ENCODE measurements at regions not wholly inside any gene's neighbourhood (a gene's known extent, or its start where the extent isn't known, plus 50 kb on each side); places are given as distances from the start of the nearest gene placed in this dataset.
"Not testable (repeated sequence)": the region's sequence is repeated elsewhere in the genome, so short reads cannot be mapped to it uniquely, and the experiment has no call there.

- Histone ChIP-seq H3K27me3 (ENCODE audit: control insufficient read depth in 1 of 2, insufficient read depth in 2 of 2, low read length in 1 of 2) (no peaks in the 10 kb centered on the region), H3K9me3 (ENCODE audit: control insufficient read depth, low read length) (no peaks in the 10 kb centered on the region), H3K4me1 (ENCODE audit: control insufficient read depth in 1 of 2, insufficient read depth in 2 of 2, low read length in 2 of 2) (no peaks in the 10 kb centered on the region), H3K4me3 (ENCODE audit: low read length in 2 of 2) (peak overlapping the region in 1 of 2 donors; percentile 34), H3K36me3 (ENCODE audit: control insufficient read depth in 1 of 2, insufficient read depth in 2 of 2, low read length in 1 of 2) (no peaks in the 10 kb centered on the region), H3K27ac (ENCODE audit: low read depth in 1 of 2, low read length in 2 of 2) (no peak overlapping the region)
- 42 to 47% methylated on average over 7 of the region's 7 CpGs for WGBS, 2 donors
- no peak for DNase-seq
- peak; percentile 46 for ATAC-seq (ENCODE audit: low FRiP score)
- intact Hi-C loops (cut with DNase I) = no loop called here
Observed at GRCh38 chr21:16211339-16212303, 481.8 kb downstream of the USP25 start.

- Histone ChIP-seq H3K36me3 (ENCODE audit: control insufficient read depth in 1 of 2, insufficient read depth in 2 of 2, low read length in 1 of 2) (no peaks in the 10 kb centered on the region), H3K27ac (ENCODE audit: low read depth in 1 of 2, low read length in 2 of 2) (no peak overlapping the region), H3K27me3 (ENCODE audit: control insufficient read depth in 1 of 2, insufficient read depth in 2 of 2, low read length in 1 of 2) (no peaks in the 10 kb centered on the region), H3K9me3 (ENCODE audit: control insufficient read depth, low read length) (no peaks in the 10 kb centered on the region), H3K4me3 (ENCODE audit: low read length in 2 of 2) (no peak overlapping the region), H3K4me1 (ENCODE audit: control insufficient read depth in 1 of 2, insufficient read depth in 2 of 2, low read length in 2 of 2) (no peaks in the 10 kb centered on the region)
- intact Hi-C loops (cut with DNase I) = no loop called here
- ATAC-seq (ENCODE audit: low FRiP score) = no peak
- 90 to 91% methylated on average over 3 of the region's 3 CpGs for WGBS, 2 donors
- DNase-seq = no peak
Observed at GRCh38 chr21:16213518-16213917, 483.7 kb downstream of the USP25 start.

- no peaks in the 10 kb centered on the region for H3K36me3 ChIP-seq (ENCODE audit: control insufficient read depth in 1 of 2, insufficient read depth in 2 of 2, low read length in 1 of 2)
- DNase-seq (no peak), ATAC-seq (ENCODE audit: low FRiP score) (no peak)
- no peak overlapping the region for H3K27ac ChIP-seq (ENCODE audit: low read depth in 1 of 2, low read length in 2 of 2)
- H3K9me3 ChIP-seq (ENCODE audit: control insufficient read depth, low read length) = no peaks in the 10 kb centered on the region
- H3K4me3 ChIP-seq (ENCODE audit: low read length in 2 of 2) = no peak overlapping the region
- intact Hi-C loops (cut with DNase I) = no loop called here
- H3K4me1 ChIP-seq (ENCODE audit: control insufficient read depth in 1 of 2, insufficient read depth in 2 of 2, low read length in 2 of 2) = no peaks in the 10 kb centered on the region
- no peaks in the 10 kb centered on the region for H3K27me3 ChIP-seq (ENCODE audit: control insufficient read depth in 1 of 2, insufficient read depth in 2 of 2, low read length in 1 of 2)
- WGBS, 2 donors = 95 to 97% methylated on average over 2 of the region's 2 CpGs
Observed at GRCh38 chr21:16215193-16215592, 485.4 kb downstream of the USP25 start.

GRCh38 chr21:16215663-16216183, 485.9 kb downstream of the USP25 start:
- WGBS, 2 donors = 19 to 20% methylated on average over 2 of the region's 2 CpGs

GRCh38 chr21:16216288-16216962, 486.6 kb downstream of the USP25 start:
- Histone ChIP-seq H3K36me3 (ENCODE audit: control insufficient read depth in 1 of 2, insufficient read depth in 2 of 2, low read length in 1 of 2) (no peaks in the 10 kb centered on the region), H3K4me3 (ENCODE audit: low read length in 2 of 2) (no peak overlapping the region), H3K27me3 (ENCODE audit: control insufficient read depth in 1 of 2, insufficient read depth in 2 of 2, low read length in 1 of 2) (no peaks in the 10 kb centered on the region), H3K27ac (ENCODE audit: low read depth in 1 of 2, low read length in 2 of 2) (no peak overlapping the region), H3K9me3 (ENCODE audit: control insufficient read depth, low read length) (no peaks in the 10 kb centered on the region), H3K4me1 (ENCODE audit: control insufficient read depth in 1 of 2, insufficient read depth in 2 of 2, low read length in 2 of 2) (no peaks in the 10 kb centered on the region)
- intact Hi-C loops (cut with DNase I) = no loop called here
- WGBS, 2 donors = 68 to 71% methylated on average over 3 of the region's 3 CpGs
- DNase-seq = no peak
- ATAC-seq (ENCODE audit: low FRiP score) = no peak

More at GRCh38 chr21:16215663-16216183, 485.9 kb downstream of the USP25 start:
- Histone ChIP-seq H3K27me3 (ENCODE audit: control insufficient read depth in 1 of 2, insufficient read depth in 2 of 2, low read length in 1 of 2) (no peaks in the 10 kb centered on the region), H3K9me3 (ENCODE audit: control insufficient read depth, low read length) (no peaks in the 10 kb centered on the region), H3K4me3 (ENCODE audit: low read length in 2 of 2) (no peak overlapping the region), H3K27ac (ENCODE audit: low read depth in 1 of 2, low read length in 2 of 2) (no peak overlapping the region), H3K4me1 (ENCODE audit: control insufficient read depth in 1 of 2, insufficient read depth in 2 of 2, low read length in 2 of 2) (no peaks in the 10 kb centered on the region), H3K36me3 (ENCODE audit: control insufficient read depth in 1 of 2, insufficient read depth in 2 of 2, low read length in 1 of 2) (no peaks in the 10 kb centered on the region)
- no peak for DNase-seq
- intact Hi-C loops (cut with DNase I) = no loop called here
- ATAC-seq (ENCODE audit: low FRiP score) = no peak

GRCh38 chr21:16218682-16219343, 489.0 kb downstream of the USP25 start:
- 83 to 89% methylated on average over 4 of the region's 4 CpGs for WGBS, 2 donors
- ATAC-seq (ENCODE audit: low FRiP score) = no peak
- intact Hi-C loops (cut with DNase I) = no loop called here

GRCh38 chr21:16224756-16225155, 495.0 kb downstream of the USP25 start:
- H3K4me1 ChIP-seq (ENCODE audit: control insufficient read depth in 1 of 2, insufficient read depth in 2 of 2, low read length in 2 of 2); H3K4me3 ChIP-seq (ENCODE audit: low read length in 2 of 2); H3K27me3 ChIP-seq (ENCODE audit: control insufficient read depth in 1 of 2, insufficient read depth in 2 of 2, low read length in 1 of 2); H3K9me3 ChIP-seq (ENCODE audit: control insufficient read depth, low read length); ATAC-seq (ENCODE audit: low FRiP score); intact Hi-C loops (cut with DNase I); DNase-seq; H3K27ac ChIP-seq (ENCODE audit: low read depth in 1 of 2, low read length in 2 of 2); H3K36me3 ChIP-seq (ENCODE audit: control insufficient read depth in 1 of 2, insufficient read depth in 2 of 2, low read length in 1 of 2): not testable (repeated sequence)
- 73 to 84% methylated on average over 3 of the region's 3 CpGs for WGBS, 2 donors

More at GRCh38 chr21:16218682-16219343, 489.0 kb downstream of the USP25 start:
- DNase-seq = no peak
- Histone ChIP-seq H3K4me1 (ENCODE audit: control insufficient read depth in 1 of 2, insufficient read depth in 2 of 2, low read length in 2 of 2) (no peaks in the 10 kb centered on the region), H3K4me3 (ENCODE audit: low read length in 2 of 2) (no peak overlapping the region), H3K27ac (ENCODE audit: low read depth in 1 of 2, low read length in 2 of 2) (no peak overlapping the region), H3K36me3 (ENCODE audit: control insufficient read depth in 1 of 2, insufficient read depth in 2 of 2, low read length in 1 of 2) (no peaks in the 10 kb centered on the region), H3K9me3 (ENCODE audit: control insufficient read depth, low read length) (no peaks in the 10 kb centered on the region), H3K27me3 (ENCODE audit: control insufficient read depth in 1 of 2, insufficient read depth in 2 of 2, low read length in 1 of 2) (no peaks in the 10 kb centered on the region)

- intact Hi-C loops (cut with DNase I) = no loop called here
- Histone ChIP-seq H3K4me1 (ENCODE audit: control insufficient read depth in 1 of 2, insufficient read depth in 2 of 2, low read length in 2 of 2) (no peaks in the 10 kb centered on the region), H3K4me3 (ENCODE audit: low read length in 2 of 2) (no peak overlapping the region), H3K27me3 (ENCODE audit: control insufficient read depth in 1 of 2, insufficient read depth in 2 of 2, low read length in 1 of 2) (no peaks in the 10 kb centered on the region), H3K9me3 (ENCODE audit: control insufficient read depth, low read length) (no peaks in the 10 kb centered on the region), H3K36me3 (ENCODE audit: control insufficient read depth in 1 of 2, insufficient read depth in 2 of 2, low read length in 1 of 2) (no peaks in the 10 kb centered on the region), H3K27ac (ENCODE audit: low read depth in 1 of 2, low read length in 2 of 2) (no peak overlapping the region)
- ATAC-seq (ENCODE audit: low FRiP score) (no peak), DNase-seq (no peak)
- 91 to 94% methylated on average over 11 of the region's 11 CpGs for WGBS, 2 donors
Observed at GRCh38 chr21:16239659-16240265, 510.0 kb downstream of the USP25 start.

Measured in aorta (tissue), 5 donors.